OCI-LY7 (cell line): ENCODE measurements at regions not wholly inside any gene's neighbourhood (a gene's known extent, or its start where the extent isn't known, plus 50 kb on each side); places are given as distances from the start of the nearest gene placed in this dataset.

ENCODE experiments used
- BruUV-seq: library from RNA; stranded (reverse); fragments of 400-500 nt; replicated peaks from 2 replicates; lab custom pipeline; 2021; lab: Mats Ljungman, UMichigan
- CTCF ChIA-PET: fragments of 300-600 bp; sonication (Branson Sonifier 250); formaldehyde crosslinking; loops from one replicate; lab custom pipeline; 2022; ENCODE audit warnings: antibody characterized with exemption; ENCODE audit not compliant: unreplicated experiment; lab: Charles Lee
- POLR2A ChIA-PET: fragments of 300-600 bp; sonication (Branson Sonifier 250); formaldehyde crosslinking; loops from one replicate; lab custom pipeline; 2022; ENCODE audit warnings: antibody characterized with exemption; lab: Charles Lee
- DNase-seq: peaks from one replicate; pipeline ENCODE4 v3.0.0-alpha.2; 2015; ENCODE audit warnings: low spot score
- H2AFZ ChIP-seq: fragments of 200-600 bp; sonication (generic), shearing (Covaris generic); 2 replicates; pipeline ENCODE4 v1.6.1; 2014; ENCODE audit warnings: mild to moderate bottlenecking, antibody characterized with exemption, low read length, moderate library complexity
- H3K27ac ChIP-seq: fragments of 200-600 bp; sonication (generic); 2 replicates; pipeline ENCODE4 v1.5.1; 2014; ENCODE audit warnings: mixed run types, low read depth, mild to moderate bottlenecking, moderate library complexity, low read length, inconsistent platforms; ENCODE audit not compliant: poor library complexity, severe bottlenecking
- H3K36me3 ChIP-seq: fragments of 200-600 bp; sonication (generic); 2 replicates; pipeline ENCODE4 v1.6.1; 2014; ENCODE audit warnings: mild to moderate bottlenecking, antibody characterized with exemption, low read length, moderate library complexity, mixed read lengths; ENCODE audit not compliant: insufficient read depth
- H3K4me1 ChIP-seq: fragments of 200-600 bp; sonication (generic); 2 replicates; pipeline ENCODE4 v1.5.1; 2014; ENCODE audit warnings: mild to moderate bottlenecking, low read length; ENCODE audit not compliant: insufficient read depth, poor library complexity, severe bottlenecking
- H3K4me2 ChIP-seq: fragments of 200-600 bp; sonication (generic); 2 replicates; pipeline ENCODE4 v1.6.1; 2014; ENCODE audit warnings: mild to moderate bottlenecking, low read length
- H3K4me3 ChIP-seq: fragments of 200-600 bp; sonication (generic); 2 replicates; pipeline ENCODE4 v1.5.1; 2014; ENCODE audit warnings: mild to moderate bottlenecking, low read depth, low read length; ENCODE audit not compliant: poor library complexity, severe bottlenecking
- H3K79me2 ChIP-seq: fragments of 200-600 bp; sonication (generic); 2 replicates; pipeline ENCODE4 v1.6.1; 2016; ENCODE audit warnings: low read depth, mild to moderate bottlenecking, low read length, moderate library complexity, mixed read lengths; ENCODE audit not compliant: insufficient read depth
- H3K9me2 ChIP-seq: fragments of 200-600 bp; sonication (generic); 2 replicates; pipeline ENCODE4 v1.6.1; 2016; ENCODE audit warnings: mild to moderate bottlenecking, low read length, mixed read lengths; ENCODE audit not compliant: insufficient read depth
- H3K9me3 ChIP-seq: fragments of 200-600 bp; sonication (generic); 2 replicates; pipeline ENCODE4 v1.6.1; 2014; ENCODE audit warnings: mild to moderate bottlenecking, mixed run types, low read length, mixed read lengths
- H4K20me1 ChIP-seq: fragments of 200-600 bp; sonication (generic); 2 replicates; pipeline ENCODE4 v1.6.1; 2014; ENCODE audit warnings: mild to moderate bottlenecking, antibody characterized with exemption, low read length, moderate library complexity, mixed read lengths; ENCODE audit not compliant: insufficient read depth
- CTCF ChIP-seq: fragments of 200-600 bp; sonication (generic); conservative IDR thresholded peaks from 2 replicates; pipeline ENCODE4 v1.5.1; 2014; ENCODE audit warnings: mild to moderate bottlenecking, antibody characterized with exemption, low read length, moderate library complexity, mixed read lengths
- EZH2phosphoT487 ChIP-seq: fragments of 200-600 bp; sonication (generic); IDR thresholded peaks from 2 replicates; pipeline ENCODE4 v1.6.1; 2018; ENCODE audit warnings: low read depth, borderline replicate concordance, mild to moderate bottlenecking, mixed run types, antibody characterized with exemption, low read length, moderate library complexity, mixed read lengths
- intact Hi-C: fragments of 100-400 bp; cut with micrococcal nuclease; formaldehyde crosslinking; loops from one replicate; pipeline ENCODE4 v1.10.0; 2022; ENCODE audit not compliant: unreplicated experiment

DNA sequence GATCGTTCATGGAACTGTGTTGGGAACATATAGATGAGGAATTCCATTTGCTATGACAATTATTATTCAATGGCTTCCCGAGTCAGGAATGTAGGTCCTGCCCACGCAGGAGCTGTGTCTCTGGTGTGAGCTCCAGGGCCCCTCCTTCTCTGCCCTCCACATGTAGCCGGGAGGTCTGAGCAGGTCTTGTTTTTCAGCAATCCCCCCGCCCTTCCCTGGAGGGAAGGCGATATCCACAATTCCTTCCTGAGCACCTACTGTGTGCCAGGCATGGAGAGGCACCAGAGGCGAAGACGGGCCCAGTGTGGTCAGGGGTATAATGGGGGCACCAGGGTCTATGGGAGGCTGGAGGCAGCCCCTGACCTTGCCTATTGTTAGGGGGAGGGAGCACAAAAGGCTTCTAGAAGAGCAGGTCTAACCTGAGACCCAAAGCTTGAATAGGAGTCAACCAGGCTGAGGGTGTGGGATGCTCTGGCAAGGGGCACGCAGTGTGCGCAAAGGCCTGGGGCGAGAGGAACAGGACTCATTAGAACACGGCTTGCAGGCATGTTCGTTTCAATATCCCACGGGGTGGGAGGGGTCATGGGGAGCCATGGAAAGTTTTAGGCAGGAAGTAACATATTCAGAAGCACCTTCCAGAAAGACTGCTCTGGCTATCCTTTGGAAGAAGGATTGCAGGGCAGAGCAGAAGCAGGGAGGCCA lies 154.9 kb downstream of the C9orf50 start:
- Histone ChIP-seq H3K4me1 (no peaks in the 10 kb centered on the region), H3K4me3 (no peak overlapping the region), H3K36me3 (no peaks in the 10 kb centered on the region), H4K20me1 (no peaks in the 10 kb centered on the region), H3K4me2 (no peak overlapping the region), H3K9me3 (no peaks in the 10 kb centered on the region), H3K79me2 (no peaks in the 10 kb centered on the region), H3K9me2 (no peaks in the 10 kb centered on the region), H2AFZ (no peak overlapping the region), H3K27ac (no peak overlapping the region)
- no peak for DNase-seq
- no TSS peak for BruUV-seq
- TF ChIP-seq EZH2phosphoT487 (no peak), CTCF (no peak)
- intact Hi-C loops, result no loop called here
- ChIA-PET CTCF (no interaction called here), POLR2A (no interaction called here)

- DNase-seq, result no peak
- Histone ChIP-seq H3K4me1 (peaks cover 4% of the 10 kb centered on the region), H3K4me3 (no peak overlapping the region), H3K79me2 (no peaks in the 10 kb centered on the region), H4K20me1 (no peaks in the 10 kb centered on the region), H2AFZ (no peak overlapping the region), H3K36me3 (no peaks in the 10 kb centered on the region), H3K9me3 (no peaks in the 10 kb centered on the region), H3K9me2 (no peaks in the 10 kb centered on the region), H3K4me2 (no peak overlapping the region), H3K27ac (no peak overlapping the region)
- intact Hi-C loops, result no loop called here
- ChIA-PET CTCF (no interaction called here), POLR2A (no interaction called here)
- no peak for TF ChIP-seq EZH2phosphoT487
- TF ChIP-seq CTCF, result no peak
- BruUV-seq, result no TSS peak
Measured at GRCh38 chr9:129464972-129465833, 155.7 kb downstream of the C9orf50 start.
